ENCODE measurements at regions not wholly inside any gene's neighbourhood (a gene's known extent, or its start where the extent isn't known, plus 50 kb on each side); places are given as distances from the start of the nearest gene placed in this dataset.

GRCh38 chr14:48586099-48586498 lies 910.7 kb upstream of the MDGA2 start:
- TF ChIP-seq CTCF (IDR thresholded peaks at IDR 0.05; ENCODE audit: low read depth, low read length), result no peak
- no peak overlapping the region for H3K4me3 ChIP-seq (ENCODE audit: low read depth, low read length)

DNA sequence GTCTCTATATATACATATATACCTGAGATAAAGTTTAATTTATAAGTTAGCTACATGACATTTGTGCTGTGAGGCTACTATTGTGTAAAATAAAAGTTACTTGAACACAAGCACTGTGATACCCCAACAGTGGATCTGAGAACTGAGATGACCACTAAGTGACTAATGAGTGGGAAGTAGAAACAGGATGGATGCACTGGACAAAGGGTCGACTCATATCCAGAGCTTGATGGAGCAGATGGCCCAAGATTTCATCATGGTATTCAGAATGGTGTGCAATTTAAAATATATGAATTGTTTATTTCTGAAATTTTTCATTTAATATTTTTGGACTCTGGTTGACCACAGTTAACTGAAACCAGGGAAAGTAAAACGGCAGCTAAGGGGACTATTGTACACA lies 908.6 kb upstream of the MDGA2 start:
- no peak for TF ChIP-seq CTCF (IDR thresholded peaks at IDR 0.05; ENCODE audit: low read depth, low read length)
- H3K4me3 ChIP-seq (ENCODE audit: low read depth, low read length), result no peak overlapping the region

DNA sequence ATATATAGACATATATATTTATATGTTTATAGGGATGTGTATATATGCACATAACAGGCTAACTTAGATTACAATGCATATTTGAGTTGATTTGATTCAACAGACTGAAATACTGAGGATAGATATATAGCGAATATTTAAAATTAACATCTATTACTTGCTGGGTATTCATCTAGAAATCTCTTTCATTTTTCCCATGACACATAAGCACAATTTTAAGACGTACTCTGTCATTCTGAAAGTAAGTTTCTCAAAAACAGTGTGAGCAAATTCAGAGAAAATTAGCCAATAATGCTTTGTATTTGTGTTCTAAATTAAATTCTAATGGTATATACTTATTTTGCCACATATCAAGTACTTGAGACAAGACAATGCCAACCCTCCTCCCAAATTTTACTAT lies 907.5 kb upstream of the MDGA2 start:
- TF ChIP-seq CTCF (IDR thresholded peaks at IDR 0.05; ENCODE audit: low read depth, low read length), result no peak
- no peak overlapping the region for H3K4me3 ChIP-seq (ENCODE audit: low read depth, low read length)

DNA sequence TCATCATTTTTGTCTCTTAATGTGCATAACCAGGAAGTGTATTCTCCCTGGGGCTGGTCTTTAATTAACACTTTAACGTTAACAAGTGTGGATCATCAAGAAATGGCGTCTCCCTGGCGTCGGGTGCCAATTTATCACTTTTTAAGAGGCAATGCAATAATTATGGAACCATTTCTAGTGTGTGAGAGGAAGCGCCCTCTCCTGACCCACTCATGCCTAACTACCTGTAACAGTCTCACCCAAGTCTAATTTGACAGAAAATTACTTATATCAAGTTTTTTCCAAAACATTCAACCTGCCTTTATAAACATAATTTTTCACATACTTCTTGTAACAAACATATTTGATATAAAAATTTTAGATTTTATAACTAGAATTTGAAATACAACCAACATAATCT lies 905.3 kb upstream of the MDGA2 start:
- no peak for TF ChIP-seq CTCF (IDR thresholded peaks at IDR 0.05; ENCODE audit: low read depth, low read length)
- H3K4me3 ChIP-seq (ENCODE audit: low read depth, low read length), result no peak overlapping the region

GRCh38 chr14:48575772-48576171 lies 900.4 kb upstream of the MDGA2 start:
- no peak for TF ChIP-seq CTCF (IDR thresholded peaks at IDR 0.05; ENCODE audit: low read depth, low read length)

GRCh38 chr14:48568688-48569087 lies 893.3 kb upstream of the MDGA2 start:
- no peak overlapping the region for H3K4me3 ChIP-seq (ENCODE audit: low read depth, low read length)
- TF ChIP-seq CTCF (IDR thresholded peaks at IDR 0.05; ENCODE audit: low read depth, low read length), result no peak

More at GRCh38 chr14:48575772-48576171, 900.4 kb upstream of the MDGA2 start:
- no peak overlapping the region for H3K4me3 ChIP-seq (ENCODE audit: low read depth, low read length)

DNA sequence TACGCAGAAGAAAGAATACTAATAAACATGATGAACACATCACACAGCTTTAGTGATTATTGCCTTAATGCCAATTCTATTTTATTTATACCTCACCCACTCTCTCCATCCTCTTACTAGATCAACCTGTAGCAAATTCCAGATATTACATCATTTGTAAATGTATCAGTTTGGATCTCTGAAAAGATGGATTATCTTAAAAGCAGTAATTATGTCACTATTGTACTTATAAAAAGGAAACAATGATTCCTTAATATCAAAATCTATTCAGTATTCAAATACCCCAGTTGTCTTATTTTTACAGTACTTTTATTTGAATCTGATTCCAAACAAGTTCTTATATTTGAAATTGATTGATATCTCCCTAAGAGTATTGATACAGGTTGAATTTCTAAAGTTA lies 892.8 kb upstream of the MDGA2 start:
- TF ChIP-seq CTCF (IDR thresholded peaks at IDR 0.05; ENCODE audit: low read depth, low read length), result no peak
- H3K4me3 ChIP-seq (ENCODE audit: low read depth, low read length), result no peak overlapping the region
